ENCODE measurements at regions not wholly inside any gene's neighbourhood (a gene's known extent, or its start where the extent isn't known, plus 50 kb on each side); places are given as distances from the start of the nearest gene placed in this dataset.

- TF ChIP-seq ZNF749 (CRISPR knock-in tag; IDR thresholded peaks at IDR 0.05; ENCODE audit: borderline replicate concordance) = 0 out of 2 replicates have a peak, but pooled peaks have one; percentile 85
- no peak for TF ChIP-seq ARNTL (CRISPR knock-in tag; IDR thresholded peaks at IDR 0.05)
- TF ChIP-seq PRDM10 (CRISPR knock-in tag; IDR thresholded peaks at IDR 0.05; ENCODE audit: low read depth) = peak; percentile 97
- TF ChIP-seq NR2F1 (CRISPR knock-in tag; IDR thresholded peaks at IDR 0.05) = 0 out of 4 replicates have a peak, but pooled peaks of 1 of the 2 experiments have one; percentile 72
- TF ChIP-seq THAP7 (CRISPR knock-in tag; IDR thresholded peaks at IDR 0.05) = no peak
- peak; percentile 46; the same call in 1 of the 2 replicates for TF ChIP-seq ZNF3 (CRISPR knock-in tag; IDR thresholded peaks at IDR 0.05)
- TF ChIP-seq GTF3A (CRISPR knock-in tag; conservative IDR thresholded peaks at IDR 0.05) = peak; percentile 95; the same call in 1 of the 2 replicates
- TF ChIP-seq ZNF616 (CRISPR knock-in tag; IDR thresholded peaks at IDR 0.05; ENCODE audit: low read depth) = 0 out of 2 replicates have a peak, but pooled peaks have one; percentile 83
- no peak for TF ChIP-seq AKAP8 (CRISPR knock-in tag; IDR thresholded peaks at IDR 0.05)
- peak; percentile 83; the same call in 1 of the 2 replicates for TF ChIP-seq ZXDC (CRISPR knock-in tag; IDR thresholded peaks at IDR 0.05)
- TF ChIP-seq POLR2A (IDR thresholded peaks at IDR 0.05; ENCODE audit: insufficient read depth in 1 of 2, low read depth in 2 of 2, low read length in 2 of 2) = peak in 1 of 2 experiments; percentile 80; a peak in 2 of 4 replicates
- no peak for TF ChIP-seq TBX3 (IDR thresholded peaks at IDR 0.05; ENCODE audit: borderline replicate concordance)
- peak; percentile 86; the same call in 1 of the 2 replicates for TF ChIP-seq THAP9 (CRISPR knock-in tag; IDR thresholded peaks at IDR 0.05; ENCODE audit: borderline replicate concordance)
- TF ChIP-seq TCF7L2 (IDR thresholded peaks at IDR 0.05; ENCODE audit: low read depth, low read length) = no peak
- TF ChIP-seq ZNF577 (CRISPR knock-in tag; IDR thresholded peaks at IDR 0.05; ENCODE audit: borderline replicate concordance, low read depth) = 0 out of 2 replicates have a peak, but pooled peaks have one; percentile 79
- no peak for TF ChIP-seq HNRNPK (IDR thresholded peaks at IDR 0.05; ENCODE audit: low read depth, low read length, poor library complexity, severe bottlenecking)
- TF ChIP-seq KDM6A (CRISPR knock-in tag; IDR thresholded peaks at IDR 0.05; ENCODE audit: low read depth) = no peak
Measured at GRCh38 chr17:77286391-77286640, 145.5 kb downstream of the SEC14L1 start (continued).

Measured in HepG2 (cell line).